ENCODE measurements at regions not wholly inside any gene's neighbourhood (a gene's known extent, or its start where the extent isn't known, plus 50 kb on each side); places are given as distances from the start of the nearest gene placed in this dataset.
"Not testable (repeated sequence)": the region's sequence is repeated elsewhere in the genome, so short reads cannot be mapped to it uniquely, and the experiment has no call there.

- no peak for TF ChIP-seq POLR2A (IDR thresholded peaks at IDR 0.05)
- WGBS, 4 donors = 86 to 91% (median 90%) methylated on average over 23 to 24 of the region's 24 CpGs
These were observed 196.9 kb downstream of the ZNF716 start for GRCh38 chr7:57646901-57647246.

GRCh38 chr7:57650401-57650800 lies 200.4 kb downstream of the ZNF716 start:
- H3K36me3 ChIP-seq (replicated peaks in 1 of 2); H3K4me1 ChIP-seq (replicated peaks in 1 of 2); H3K27ac ChIP-seq; H3K4me3 ChIP-seq; DNase-seq; H3K27me3 ChIP-seq; H3K9me3 ChIP-seq (replicated peaks in 1 of 3); intact Hi-C loops (cut with DNase I): not testable (repeated sequence)
- 82 to 92% (median 85%) methylated on average over 16 to 17 of the region's 17 CpGs for WGBS, 4 donors

More at GRCh38 chr7:57646901-57647246, 196.9 kb downstream of the ZNF716 start:
- DNase-seq = no peak
- Histone ChIP-seq H3K4me3 (no peak overlapping the region), H3K9me3 (replicated peaks in 1 of 3) (no peaks in the 10 kb centered on the region), H3K27ac (no peak overlapping the region), H3K27me3 (no peaks in the 10 kb centered on the region), H3K4me1 (replicated peaks in 1 of 2) (no peaks in the 10 kb centered on the region), H3K36me3 (replicated peaks in 1 of 2) (no peaks in the 10 kb centered on the region)
- intact Hi-C loops (cut with DNase I) = no loop called here

GRCh38 chr7:57651006-57651405 lies 201.0 kb downstream of the ZNF716 start:
- WGBS, 4 donors = 63 to 90% (median 79%) methylated on average over 2 to 28 of the region's 28 CpGs
- H3K4me3 ChIP-seq = no peak overlapping the region
- TF ChIP-seq POLR2A (IDR thresholded peaks at IDR 0.05) (no peak), CTCF (IDR thresholded peaks at IDR 0.05) (no peak)
- DNase-seq = no peak
- intact Hi-C loops (cut with DNase I) = no loop called here
- no peak overlapping the region for H3K27ac ChIP-seq
- H3K4me1 ChIP-seq (replicated peaks in 1 of 2) = no peaks in the 10 kb centered on the region
- H3K9me3 ChIP-seq (replicated peaks in 1 of 3) = no peaks in the 10 kb centered on the region
- H3K36me3 ChIP-seq (replicated peaks in 1 of 2) = no peaks in the 10 kb centered on the region
- no peaks in the 10 kb centered on the region for H3K27me3 ChIP-seq

GRCh38 chr7:57651611-57652010 lies 201.6 kb downstream of the ZNF716 start:
- not testable (repeated sequence) for H3K4me1 ChIP-seq (replicated peaks in 1 of 2); DNase-seq

GRCh38 chr7:57653262-57653830 lies 203.4 kb downstream of the ZNF716 start:
- DNase-seq = no peak
- H3K9me3 ChIP-seq (replicated peaks in 1 of 3) = no peaks in the 10 kb centered on the region
- H3K4me3 ChIP-seq = no peak overlapping the region
- H3K4me1 ChIP-seq (replicated peaks in 1 of 2) = no peaks in the 10 kb centered on the region
- intact Hi-C loops (cut with DNase I) = no loop called here
- no peaks in the 10 kb centered on the region for H3K36me3 ChIP-seq (replicated peaks in 1 of 2)
- H3K27ac ChIP-seq = no peak overlapping the region
- 87 to 92% (median 88%) methylated on average over 19 to 36 of the region's 36 CpGs for WGBS, 4 donors
- TF ChIP-seq CTCF (IDR thresholded peaks at IDR 0.05) (no peak), POLR2A (IDR thresholded peaks at IDR 0.05) (no peak)
- H3K27me3 ChIP-seq = no peaks in the 10 kb centered on the region

More at GRCh38 chr7:57651611-57652010, 201.6 kb downstream of the ZNF716 start:
- intact Hi-C loops (cut with DNase I); H3K9me3 ChIP-seq (replicated peaks in 1 of 3); H3K27ac ChIP-seq; H3K36me3 ChIP-seq (replicated peaks in 1 of 2); H3K27me3 ChIP-seq; H3K4me3 ChIP-seq: not testable (repeated sequence)
- WGBS, 4 donors = 87 to 93% (median 90%) methylated on average over 19 of the region's 19 CpGs

GRCh38 chr7:57655156-57655871 lies 205.3 kb downstream of the ZNF716 start:
- H3K27ac ChIP-seq; intact Hi-C loops (cut with DNase I); H3K4me1 ChIP-seq (replicated peaks in 1 of 2); H3K4me3 ChIP-seq; H3K36me3 ChIP-seq (replicated peaks in 1 of 2); H3K9me3 ChIP-seq (replicated peaks in 1 of 3); DNase-seq; H3K27me3 ChIP-seq: not testable (repeated sequence)
- WGBS, 4 donors = 82 to 84% (median 83%) methylated on average over 21 to 31 of the region's 31 CpGs

- H3K27ac ChIP-seq; H3K4me3 ChIP-seq; H3K36me3 ChIP-seq (replicated peaks in 1 of 2); H3K4me1 ChIP-seq (replicated peaks in 1 of 2); DNase-seq; H3K27me3 ChIP-seq; H3K9me3 ChIP-seq (replicated peaks in 1 of 3); intact Hi-C loops (cut with DNase I): not testable (repeated sequence)
- 46 to 59% (median 56%) methylated on average over 4 of the region's 4 CpGs for WGBS, 4 donors
These were observed 209.2 kb downstream of the ZNF716 start for GRCh38 chr7:57659226-57659625.

- H3K9me3 ChIP-seq (replicated peaks in 1 of 3); DNase-seq; H3K36me3 ChIP-seq (replicated peaks in 1 of 2); H3K4me3 ChIP-seq; H3K27ac ChIP-seq; H3K4me1 ChIP-seq (replicated peaks in 1 of 2); H3K27me3 ChIP-seq; intact Hi-C loops (cut with DNase I): not testable (repeated sequence)
- WGBS, 4 donors = 6 to 17% (median 8%) methylated on average over 1 of the region's 1 CpG
These were observed 227.0 kb downstream of the ZNF716 start for GRCh38 chr7:57676928-57677327.

Data from adrenal gland (tissue), 9 donors.